ENCODE measurements at regions not wholly inside any gene's neighbourhood (a gene's known extent, or its start where the extent isn't known, plus 50 kb on each side); places are given as distances from the start of the nearest gene placed in this dataset.

GRCh38 chr6:77228279-77228678 is 235.0 kb downstream of the HTR1B start:
- intact Hi-C loops (cut with DNase I), result no loop called here
- ATAC-seq, result no peak
- DNase-seq (ENCODE audit: low spot score), result no peak

- DNase-seq (ENCODE audit: low spot score), result no peak
- no peak for ATAC-seq
- intact Hi-C loops (cut with DNase I), result no loop called here
Observed at GRCh38 chr6:77217896-77218295, 245.4 kb downstream of the HTR1B start.

GRCh38 chr6:77205936-77206335 is 257.4 kb downstream of the HTR1B start:
- intact Hi-C loops (cut with DNase I), result no loop called here
- DNase-seq (ENCODE audit: low spot score) (no peak), ATAC-seq (no peak)

- no peak for DNase-seq (ENCODE audit: low spot score)
- intact Hi-C loops (cut with DNase I), result no loop called here
- no peak for ATAC-seq
Observed at GRCh38 chr6:77204555-77204954, 258.7 kb downstream of the HTR1B start.

GRCh38 chr6:77183447-77183846 is 279.8 kb downstream of the HTR1B start:
- DNase-seq (ENCODE audit: low spot score) (no peak), ATAC-seq (no peak)
- intact Hi-C loops (cut with DNase I), result no loop called here

GRCh38 chr6:77181749-77182148 is 281.5 kb downstream of the HTR1B start:
- ATAC-seq (no peak), DNase-seq (ENCODE audit: low spot score) (no peak)
- intact Hi-C loops (cut with DNase I), result no loop called here

GRCh38 chr6:77180326-77180725 is 283.0 kb downstream of the HTR1B start:
- intact Hi-C loops (cut with DNase I), result no loop called here
- no peak for DNase-seq (ENCODE audit: low spot score)
- ATAC-seq, result no peak

- DNase-seq (ENCODE audit: low spot score) (no peak), ATAC-seq (no peak)
- intact Hi-C loops (cut with DNase I), result no loop called here
Observed at GRCh38 chr6:77178821-77179220, 284.5 kb downstream of the HTR1B start.

- DNase-seq (ENCODE audit: low spot score) (no peak), ATAC-seq (no peak)
- intact Hi-C loops (cut with DNase I), result no loop called here
Observed at GRCh38 chr6:77177470-77177869, 285.8 kb downstream of the HTR1B start.

- no peak for DNase-seq (ENCODE audit: low spot score)
- ATAC-seq, result no peak
- intact Hi-C loops (cut with DNase I), result no loop called here
Observed at GRCh38 chr6:77173472-77174074, 289.7 kb downstream of the HTR1B start.

GRCh38 chr6:77172578-77172977 is 290.7 kb downstream of the HTR1B start:
- ATAC-seq, result no peak
- intact Hi-C loops (cut with DNase I), result no loop called here

GRCh38 chr6:77159730-77160129 is 303.6 kb downstream of the HTR1B start:
- intact Hi-C loops (cut with DNase I), result no loop called here
- DNase-seq (ENCODE audit: low spot score) (no peak), ATAC-seq (no peak)

More at GRCh38 chr6:77172578-77172977, 290.7 kb downstream of the HTR1B start:
- DNase-seq (ENCODE audit: low spot score), result no peak

- DNase-seq (ENCODE audit: low spot score) (no peak), ATAC-seq (no peak)
- intact Hi-C loops (cut with DNase I), result no loop called here
Observed at GRCh38 chr6:77151241-77151640, 312.1 kb downstream of the HTR1B start.

GRCh38 chr6:77150736-77151135 is 312.6 kb downstream of the HTR1B start:
- intact Hi-C loops (cut with DNase I), result no loop called here
- no peak for ATAC-seq
- no peak for DNase-seq (ENCODE audit: low spot score)

- ATAC-seq (no peak), DNase-seq (ENCODE audit: low spot score) (no peak)
- intact Hi-C loops (cut with DNase I), result no loop called here
Observed at GRCh38 chr6:77145244-77145643, 318.0 kb downstream of the HTR1B start.

GRCh38 chr6:77143659-77144447 is 319.4 kb downstream of the HTR1B start:
- ATAC-seq, result no peak
- DNase-seq (ENCODE audit: low spot score), result no peak
- intact Hi-C loops (cut with DNase I), result no loop called here

GRCh38 chr6:77136086-77136485 is 327.2 kb downstream of the HTR1B start:
- intact Hi-C loops (cut with DNase I), result no loop called here
- ATAC-seq, result no peak
- no peak for DNase-seq (ENCODE audit: low spot score)

- DNase-seq (ENCODE audit: low spot score), result no peak
- ATAC-seq, result no peak
- intact Hi-C loops (cut with DNase I), result no loop called here
Observed at GRCh38 chr6:77133031-77133430, 330.3 kb downstream of the HTR1B start.

- DNase-seq (ENCODE audit: low spot score) (no peak), ATAC-seq (no peak)
- intact Hi-C loops (cut with DNase I), result no loop called here
Observed at GRCh38 chr6:77131426-77131825, 331.9 kb downstream of the HTR1B start.

GRCh38 chr6:77124604-77125003 is 338.7 kb downstream of the HTR1B start:
- ATAC-seq (no peak), DNase-seq (ENCODE audit: low spot score) (no peak)
- intact Hi-C loops (cut with DNase I), result no loop called here

- intact Hi-C loops (cut with DNase I), result no loop called here
- ATAC-seq (no peak), DNase-seq (ENCODE audit: low spot score) (no peak)
Observed at GRCh38 chr6:77123527-77123926, 339.8 kb downstream of the HTR1B start.

Data from sciatic nerve (tissue), 2 donors.